ENCODE measurements at regions not wholly inside any gene's neighbourhood (a gene's known extent, or its start where the extent isn't known, plus 50 kb on each side); places are given as distances from the start of the nearest gene placed in this dataset.

- no peak for TF ChIP-seq CTCF (IDR thresholded peaks at IDR 0.05)
- no peak for TF ChIP-seq POLR2AphosphoS5 (IDR thresholded peaks at IDR 0.05)
Measured at GRCh38 chr2:146561996-146562395, 1282.8 kb upstream of the ACVR2A start.
